8988T (cell line): ENCODE measurements at regions not wholly inside any gene's neighbourhood (a gene's known extent, or its start where the extent isn't known, plus 50 kb on each side); places are given as distances from the start of the nearest gene placed in this dataset.

Experiments used
- DNase-seq: peaks from one replicate; pipeline ENCODE4 v3.0.0; 2011

GRCh38 chr5:98989727-98990126, 60.9 kb upstream of the CHD1 start:
- DNase-seq, result no peak

GRCh38 chr5:98986587-98986986, 57.8 kb upstream of the CHD1 start:
- no peak for DNase-seq

- no peak for DNase-seq
Observed at GRCh38 chr5:98982880-98983279, 54.1 kb upstream of the CHD1 start.
